ENCODE measurements at regions not wholly inside any gene's neighbourhood (a gene's known extent, or its start where the extent isn't known, plus 50 kb on each side); places are given as distances from the start of the nearest gene placed in this dataset.

DNA sequence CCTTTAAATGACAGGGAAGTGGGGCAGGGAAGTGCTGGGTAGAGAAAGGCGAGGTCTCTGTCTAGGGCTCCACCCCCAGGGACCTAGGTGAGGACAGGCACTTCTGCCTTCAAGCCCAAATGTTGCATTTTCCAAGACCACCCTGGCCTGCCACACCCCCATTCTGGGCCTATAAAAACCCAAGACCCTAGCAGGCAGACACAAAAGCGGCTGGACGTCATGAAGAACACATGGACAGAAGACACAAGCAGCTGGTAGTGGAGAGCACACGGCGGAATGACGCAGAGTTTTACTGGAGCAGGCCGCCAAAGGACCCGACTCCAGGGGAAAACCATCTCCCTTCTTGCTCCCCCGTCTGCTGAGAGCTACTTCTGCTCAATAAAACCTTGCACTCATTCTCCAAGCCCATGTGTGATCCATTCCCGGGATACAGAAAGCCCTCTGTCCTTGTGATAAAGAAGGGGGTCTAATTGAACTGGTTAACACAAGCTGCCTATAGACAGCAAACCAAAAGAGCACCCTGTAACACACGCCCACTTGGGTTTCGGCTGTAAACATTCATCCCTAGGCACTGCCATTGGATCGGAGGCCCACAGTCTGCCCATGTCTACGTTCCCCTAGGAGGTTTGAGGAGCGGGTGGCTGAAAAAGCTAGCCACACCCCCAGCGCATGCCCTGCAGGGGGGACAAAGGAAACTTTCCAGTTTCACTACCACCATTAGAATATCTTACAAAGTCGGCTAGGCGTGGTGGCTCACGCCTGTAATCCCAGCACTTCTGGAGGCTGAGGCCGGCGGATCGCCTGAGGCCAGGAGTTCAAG is 622.2 kb upstream of the SALL1 start:
- no peaks in the 10 kb centered on the region for H3K27me3 Mint-ChIP-seq (ENCODE audit: low read depth in 2 of 2)
- no peaks in the 10 kb centered on the region for H3K4me1 ChIP-seq (ENCODE audit: control insufficient read depth, insufficient read depth, low read length)
- intact Hi-C loops (cut with micrococcal nuclease): no loop called here
- H3K27ac ChIP-seq (ENCODE audit: low read length): no peak overlapping the region
- H3K9me3 Mint-ChIP-seq: peaks cover 2 to 4% of the 10 kb centered on the region in 2 donors
- H3K9me3 ChIP-seq (ENCODE audit: control insufficient read depth, insufficient read depth, low read length): no peaks in the 10 kb centered on the region
- no peaks in the 10 kb centered on the region for H3K36me3 ChIP-seq (ENCODE audit: control insufficient read depth, insufficient read depth, low read length)
- WGBS (ENCODE audit: insufficient coverage): 82% methylated on average over 21 of the region's 22 CpGs
- TF ChIP-seq, protein P1, sequence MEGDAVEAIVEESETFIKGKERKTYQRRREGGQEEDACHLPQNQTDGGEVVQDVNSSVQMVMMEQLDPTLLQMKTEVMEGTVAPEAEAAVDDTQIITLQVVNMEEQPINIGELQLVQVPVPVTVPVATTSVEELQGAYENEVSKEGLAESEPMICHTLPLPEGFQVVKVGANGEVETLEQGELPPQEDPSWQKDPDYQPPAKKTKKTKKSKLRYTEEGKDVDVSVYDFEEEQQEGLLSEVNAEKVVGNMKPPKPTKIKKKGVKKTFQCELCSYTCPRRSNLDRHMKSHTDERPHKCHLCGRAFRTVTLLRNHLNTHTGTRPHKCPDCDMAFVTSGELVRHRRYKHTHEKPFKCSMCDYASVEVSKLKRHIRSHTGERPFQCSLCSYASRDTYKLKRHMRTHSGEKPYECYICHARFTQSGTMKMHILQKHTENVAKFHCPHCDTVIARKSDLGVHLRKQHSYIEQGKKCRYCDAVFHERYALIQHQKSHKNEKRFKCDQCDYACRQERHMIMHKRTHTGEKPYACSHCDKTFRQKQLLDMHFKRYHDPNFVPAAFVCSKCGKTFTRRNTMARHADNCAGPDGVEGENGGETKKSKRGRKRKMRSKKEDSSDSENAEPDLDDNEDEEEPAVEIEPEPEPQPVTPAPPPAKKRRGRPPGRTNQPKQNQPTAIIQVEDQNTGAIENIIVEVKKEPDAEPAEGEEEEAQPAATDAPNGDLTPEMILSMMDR (IDR thresholded peaks at IDR 0.05): no peak
- ATAC-seq (no peak), DNase-seq (no peak)
- H3K4me3 ChIP-seq (ENCODE audit: low read length): no peak overlapping the region
- H3K27ac Mint-ChIP-seq: no peak overlapping the region
- H3K4me3 Mint-ChIP-seq: no peak overlapping the region
- H3K4me1 Mint-ChIP-seq: no peaks in the 10 kb centered on the region
- H3K36me3 Mint-ChIP-seq: no peaks in the 10 kb centered on the region
- no peaks in the 10 kb centered on the region for H3K27me3 ChIP-seq (ENCODE audit: control insufficient read depth, insufficient read depth, low read length)

DNA sequence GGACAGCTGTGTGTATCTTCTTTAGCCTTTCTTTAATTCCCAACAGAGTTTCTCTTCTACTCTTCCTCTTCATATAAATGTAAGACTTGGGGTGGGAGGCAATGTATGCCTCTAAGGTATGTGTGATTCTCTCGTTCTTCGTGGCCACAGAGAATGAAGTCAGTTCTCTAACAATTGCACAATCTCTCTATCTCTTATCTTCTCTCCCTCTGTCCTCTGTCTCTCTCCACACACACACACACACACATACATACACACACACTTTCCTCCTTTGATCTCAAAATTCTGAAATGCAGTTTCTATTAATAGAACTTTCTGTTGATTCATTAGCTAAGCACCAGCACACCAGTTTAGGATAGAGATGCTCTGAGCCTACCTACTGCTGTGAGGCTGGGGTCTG is 615.7 kb upstream of the SALL1 start:
- H3K27ac Mint-ChIP-seq: no peak overlapping the region
- DNase-seq (no peak), ATAC-seq (no peak)
- H3K4me1 ChIP-seq (ENCODE audit: control insufficient read depth, insufficient read depth, low read length): no peaks in the 10 kb centered on the region
- H3K4me3 ChIP-seq (ENCODE audit: low read length): no peak overlapping the region
- peaks cover 5 to 7% of the 10 kb centered on the region in 2 donors for H3K9me3 Mint-ChIP-seq
- H3K27ac ChIP-seq (ENCODE audit: low read length): no peak overlapping the region
- no peaks in the 10 kb centered on the region for H3K27me3 ChIP-seq (ENCODE audit: control insufficient read depth, insufficient read depth, low read length)
- H3K36me3 ChIP-seq (ENCODE audit: control insufficient read depth, insufficient read depth, low read length): no peaks in the 10 kb centered on the region
- no peaks in the 10 kb centered on the region for H3K4me1 Mint-ChIP-seq
- no peak overlapping the region for H3K4me3 Mint-ChIP-seq
- H3K9me3 ChIP-seq (ENCODE audit: control insufficient read depth, insufficient read depth, low read length): no peaks in the 10 kb centered on the region
- WGBS (ENCODE audit: insufficient coverage): 85% methylated on average over 2 of the region's 2 CpGs
- TF ChIP-seq, protein P1 (IDR thresholded peaks at IDR 0.05): no peak
- H3K27me3 Mint-ChIP-seq (ENCODE audit: low read depth in 2 of 2): peaks cover 3 to 7% of the 10 kb centered on the region in 2 donors
- intact Hi-C loops (cut with micrococcal nuclease): no loop called here
- H3K36me3 Mint-ChIP-seq: no peaks in the 10 kb centered on the region

DNA sequence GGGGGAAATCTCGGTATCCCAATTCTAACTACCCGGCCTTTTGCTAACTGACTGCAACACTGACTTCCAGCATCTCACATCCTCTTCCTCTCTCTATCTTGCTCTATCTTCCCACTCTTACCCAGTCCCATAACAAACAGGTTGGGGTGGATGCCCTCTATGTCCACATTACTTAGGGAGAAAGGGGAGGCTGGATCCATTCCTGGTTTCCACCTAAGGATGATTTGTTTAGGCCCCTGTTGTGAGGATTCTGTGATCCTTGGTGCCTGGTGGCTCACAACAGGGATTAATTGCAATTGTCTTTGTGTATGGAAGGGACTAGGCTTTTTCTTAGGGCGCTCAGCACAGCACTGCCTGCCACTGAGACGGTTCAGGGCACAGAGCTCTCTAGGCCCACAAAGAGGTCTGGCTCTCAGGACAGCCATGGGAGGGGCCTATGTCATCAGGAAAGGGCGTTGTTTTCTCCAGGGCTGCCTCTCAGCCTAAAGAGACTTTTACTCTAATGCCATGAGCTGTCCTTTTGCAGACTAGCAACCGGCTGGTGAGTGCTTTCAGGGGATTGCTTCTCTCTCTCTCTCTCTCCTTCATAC is 612.1 kb upstream of the SALL1 start:
- H3K4me1 Mint-ChIP-seq: no peaks in the 10 kb centered on the region
- intact Hi-C loops (cut with micrococcal nuclease): no loop called here
- H3K27me3 Mint-ChIP-seq (ENCODE audit: low read depth in 2 of 2): peaks cover 8 to 12% of the 10 kb centered on the region in 2 donors
- DNase-seq: no peak
- peaks cover 3% of the 10 kb centered on the region in 2 donors for H3K9me3 Mint-ChIP-seq
- no peaks in the 10 kb centered on the region for H3K27me3 ChIP-seq (ENCODE audit: control insufficient read depth, insufficient read depth, low read length)
- ATAC-seq: no peak
- H3K27ac ChIP-seq (ENCODE audit: low read length): no peak overlapping the region
- no peaks in the 10 kb centered on the region for H3K4me1 ChIP-seq (ENCODE audit: control insufficient read depth, insufficient read depth, low read length)
- no peak overlapping the region for H3K4me3 Mint-ChIP-seq
- no peak overlapping the region for H3K4me3 ChIP-seq (ENCODE audit: low read length)
- H3K36me3 Mint-ChIP-seq: no peaks in the 10 kb centered on the region
- WGBS (ENCODE audit: insufficient coverage): 65% methylated on average over 5 of the region's 6 CpGs
- no peak overlapping the region for H3K27ac Mint-ChIP-seq
- no peaks in the 10 kb centered on the region for H3K36me3 ChIP-seq (ENCODE audit: control insufficient read depth, insufficient read depth, low read length)
- TF ChIP-seq, protein P1 (IDR thresholded peaks at IDR 0.05): no peak
- no peaks in the 10 kb centered on the region for H3K9me3 ChIP-seq (ENCODE audit: control insufficient read depth, insufficient read depth, low read length)
